RWPE2 (cell line): ENCODE measurements at regions not wholly inside any gene's neighbourhood (a gene's known extent, or its start where the extent isn't known, plus 50 kb on each side); places are given as distances from the start of the nearest gene placed in this dataset.

Experiments used
- ATAC-seq: fragments of 200-7000 bp; cut with Tn5 transposase; 3 replicates; pipeline ENCODE4 v1.9.1; 2021; ENCODE audit warnings: low read depth
- DNase-seq: peaks from one replicate; pipeline ENCODE4 v3.0.0-alpha.2; 2020; ENCODE audit warnings: low spot score
- H3K27ac ChIP-seq: fragments of 450-650 bp; 2 replicates; pipeline ENCODE4 v1.5.1; 2017; ENCODE audit warnings: mild to moderate bottlenecking; ENCODE audit not compliant: poor library complexity, severe bottlenecking
- H3K27me3 ChIP-seq: fragments of 250-450 bp; sonication (Bioruptor Pico); 2 replicates; pipeline ENCODE4 v1.5.1; 2021; ENCODE audit warnings: mild to moderate bottlenecking, moderate library complexity; ENCODE audit not compliant: insufficient read depth, poor library complexity, severe bottlenecking
- H3K36me3 ChIP-seq: fragments of 250-450 bp; sonication (Bioruptor Pico); 2 replicates; pipeline ENCODE4 v1.5.1; 2020; ENCODE audit warnings: low read depth, mild to moderate bottlenecking, moderate library complexity
- H3K4me1 ChIP-seq: fragments of 250-450 bp; sonication (Bioruptor Pico); 2 replicates; pipeline ENCODE4 v1.5.1; 2021; ENCODE audit warnings: mild to moderate bottlenecking, moderate library complexity; ENCODE audit not compliant: insufficient read depth, poor library complexity, severe bottlenecking
- H3K4me3 ChIP-seq: fragments of 250-450 bp; sonication (Bioruptor Pico); 2 replicates; pipeline ENCODE4 v1.5.1; 2021; ENCODE audit warnings: mild to moderate bottlenecking, moderate library complexity; ENCODE audit not compliant: severe bottlenecking
- H3K9me3 ChIP-seq: fragments of 250-450 bp; sonication (Bioruptor Pico); 2 replicates; pipeline ENCODE4 v1.5.1; 2021; ENCODE audit warnings: mild to moderate bottlenecking, moderate library complexity; ENCODE audit not compliant: severe bottlenecking
- CTCF ChIP-seq: fragments of 450-650 bp; IDR thresholded peaks from one replicate; pipeline ENCODE4 v1.5.1; 2017; ENCODE audit warnings: mild to moderate bottlenecking, moderate library complexity; ENCODE audit not compliant: poor library complexity, severe bottlenecking

- ATAC-seq (no peak), DNase-seq (no peak)
- Histone ChIP-seq H3K9me3 (no peaks in the 10 kb centered on the region), H3K27ac (no peak overlapping the region), H3K27me3 (no peaks in the 10 kb centered on the region), H3K4me1 (peaks cover 2% of the 10 kb centered on the region), H3K36me3 (no peaks in the 10 kb centered on the region), H3K4me3 (no peak overlapping the region)
- no peak for TF ChIP-seq CTCF
Measured at GRCh38 chr5:56722317-56722716, 93.0 kb upstream of the MAP3K1 start.

- DNase-seq: no peak
- no peak for TF ChIP-seq CTCF
- Histone ChIP-seq H3K27me3 (no peaks in the 10 kb centered on the region), H3K36me3 (no peaks in the 10 kb centered on the region), H3K4me3 (no peak overlapping the region), H3K27ac (no peak overlapping the region), H3K4me1 (peaks cover 9% of the 10 kb centered on the region), H3K9me3 (no peaks in the 10 kb centered on the region)
- peak; percentile 64 for ATAC-seq
Measured at GRCh38 chr5:56717253-56717987, 97.9 kb upstream of the MAP3K1 start.

GRCh38 chr5:56715986-56716385 lies 99.4 kb upstream of the MAP3K1 start:
- no peak overlapping the region for H3K27ac ChIP-seq
- H3K27me3 ChIP-seq: no peaks in the 10 kb centered on the region
- DNase-seq (no peak), ATAC-seq (no peak)
- no peak for TF ChIP-seq CTCF
- H3K36me3 ChIP-seq: no peaks in the 10 kb centered on the region
- H3K4me1 ChIP-seq: peaks cover 9% of the 10 kb centered on the region
- no peak overlapping the region for H3K4me3 ChIP-seq
- no peaks in the 10 kb centered on the region for H3K9me3 ChIP-seq

- Histone ChIP-seq H3K36me3 (no peaks in the 10 kb centered on the region), H3K27ac (no peak overlapping the region), H3K4me1 (peaks cover 9% of the 10 kb centered on the region), H3K4me3 (no peak overlapping the region), H3K27me3 (no peaks in the 10 kb centered on the region), H3K9me3 (no peaks in the 10 kb centered on the region)
- DNase-seq: no peak
- no peak for ATAC-seq
- no peak for TF ChIP-seq CTCF
Measured at GRCh38 chr5:56712895-56713591, 102.3 kb upstream of the MAP3K1 start.
